GM19455 (cell line): ENCODE measurements at regions not wholly inside any gene's neighbourhood (a gene's known extent, or its start where the extent isn't known, plus 50 kb on each side); places are given as distances from the start of the nearest gene placed in this dataset.
A peak's percentile ranks its signal among the peaks of the same experiment; 100 is the strongest.

Experiments used
- ATAC-seq: cut with Tn5 transposase; IDR thresholded peaks from one replicate; pipeline ENCODE4 v1.9.1; 2021; ENCODE audit not compliant: unreplicated experiment

GRCh38 chr3:116848248-116848829 lies 138.8 kb downstream of the TUSC7 start:
- ATAC-seq = no peak

- ATAC-seq = no peak
Measured at GRCh38 chr3:116849261-116849688, 139.7 kb downstream of the TUSC7 start.

DNA sequence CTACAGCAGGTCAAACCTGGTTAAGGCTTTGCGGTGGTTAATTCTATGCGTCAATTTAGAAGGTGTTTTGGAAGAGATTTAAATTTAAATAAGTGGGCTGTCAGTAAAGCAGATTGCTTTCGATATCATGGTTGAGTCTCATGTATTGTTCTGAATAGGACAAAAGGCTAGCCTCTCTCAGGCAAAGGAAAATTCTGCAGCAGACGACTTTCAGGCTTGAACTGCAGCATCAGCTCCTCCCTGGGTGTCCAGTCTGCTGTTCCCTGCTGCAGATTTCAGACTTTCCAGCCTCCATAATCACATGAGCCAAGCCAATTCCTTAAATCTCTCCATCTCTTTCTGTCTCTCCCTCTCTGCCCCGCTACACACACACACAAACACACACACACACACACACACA lies 143.2 kb downstream of the TUSC7 start:
- ATAC-seq = no peak

- no peak for ATAC-seq
Measured at GRCh38 chr3:116863270-116863770, 153.7 kb downstream of the TUSC7 start.

DNA sequence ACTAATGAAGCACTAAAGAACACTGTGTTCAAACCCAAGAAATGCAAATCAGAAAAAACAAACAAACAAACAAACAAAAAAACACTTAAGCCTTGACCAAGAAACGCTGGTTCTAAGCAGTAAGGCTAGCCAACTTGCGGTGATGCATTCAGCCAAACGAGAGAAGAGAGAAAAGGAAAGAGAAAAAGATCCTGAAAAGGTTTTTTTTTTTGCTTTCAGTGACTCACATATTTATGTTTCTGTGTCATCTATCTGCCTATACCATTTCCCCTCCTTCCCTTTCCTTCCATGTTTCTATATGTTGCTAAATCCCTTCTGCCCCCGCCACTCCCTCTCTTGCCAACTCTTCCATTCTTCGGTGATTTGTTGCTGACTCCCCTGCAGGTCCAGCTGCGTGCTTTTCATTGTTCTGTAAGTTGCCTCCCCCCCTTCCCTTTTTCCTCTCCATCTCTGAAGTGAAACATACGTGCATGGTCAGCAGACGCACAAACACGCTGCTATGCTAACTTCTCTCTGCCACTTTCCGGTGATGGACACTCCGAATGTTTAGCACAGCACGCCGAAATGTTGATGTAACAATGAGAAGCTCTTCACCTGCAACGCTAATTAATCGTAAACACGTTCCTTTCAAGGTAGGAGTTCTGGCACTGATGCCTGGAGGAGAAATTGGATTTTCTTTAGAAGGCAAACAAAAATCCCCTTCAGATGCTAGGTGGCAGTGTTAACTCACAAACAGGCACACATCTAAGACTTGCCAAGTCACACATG lies 154.4 kb downstream of the TUSC7 start:
- ATAC-seq = peak; percentile 74

- no peak for ATAC-seq
Measured at GRCh38 chr3:116864590-116864927, 155.0 kb downstream of the TUSC7 start.

DNA sequence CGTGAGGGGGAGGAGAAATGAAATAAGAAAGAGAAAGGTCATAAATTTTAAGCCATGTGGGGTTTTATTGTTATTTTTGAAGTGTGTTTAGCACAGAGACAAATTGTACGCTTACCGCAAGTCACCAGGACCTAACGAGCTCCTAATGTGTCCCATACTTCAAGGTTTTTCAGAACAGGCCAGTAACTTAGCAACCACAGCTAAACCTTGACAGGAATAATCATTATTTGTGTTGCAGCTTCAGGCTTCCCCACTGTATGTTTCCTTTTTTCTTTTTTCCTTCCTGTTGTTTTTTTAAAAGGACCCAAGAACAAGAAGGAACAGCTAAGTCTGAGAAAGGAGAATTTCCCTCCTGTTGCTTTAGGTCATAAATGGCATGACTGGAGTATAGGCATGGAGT lies 160.8 kb downstream of the TUSC7 start:
- ATAC-seq = no peak

- ATAC-seq = no peak
Measured at GRCh38 chr3:116871905-116872304, 162.3 kb downstream of the TUSC7 start.

DNA sequence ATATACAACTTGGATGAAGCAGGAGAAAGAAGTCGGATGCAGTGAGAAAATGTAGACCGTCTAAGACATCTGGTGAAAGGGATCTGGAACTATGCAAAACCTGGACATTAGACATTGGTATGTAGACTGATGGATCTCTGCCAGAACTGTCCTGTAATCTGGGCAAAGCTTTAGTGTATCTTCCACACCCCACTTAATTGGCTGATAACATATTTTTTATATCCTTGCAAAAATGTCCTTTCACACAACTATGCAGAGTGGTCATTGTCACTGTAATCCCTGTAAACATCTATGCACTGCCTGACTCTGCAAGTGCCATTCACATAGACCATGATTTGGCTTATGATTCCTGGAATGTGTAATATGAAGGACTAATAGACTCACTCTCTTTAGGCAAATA lies 163.1 kb downstream of the TUSC7 start:
- ATAC-seq = no peak

DNA sequence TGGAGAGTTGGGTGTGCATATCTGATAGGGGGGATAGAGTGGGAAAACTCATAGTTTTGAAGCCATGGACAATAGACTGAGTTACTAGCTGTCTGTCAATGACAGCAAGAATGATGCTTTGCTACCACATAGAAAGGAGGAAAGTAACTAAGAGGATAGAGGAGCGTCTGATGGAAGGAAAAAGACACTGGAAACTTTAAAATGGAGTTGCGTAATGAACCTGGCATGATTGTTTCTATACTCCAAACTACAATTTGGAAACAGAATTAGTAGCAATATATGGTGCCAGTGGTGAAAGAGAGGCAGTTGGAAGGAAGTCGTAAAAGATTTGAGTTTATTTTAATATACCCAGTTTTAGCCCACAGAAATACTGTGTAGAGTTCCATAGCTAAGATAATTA lies 163.6 kb downstream of the TUSC7 start:
- ATAC-seq = no peak

- peak; percentile 64 for ATAC-seq
Measured at GRCh38 chr3:116877968-116878367, 168.4 kb downstream of the TUSC7 start.

GRCh38 chr3:116886202-116886893 lies 176.8 kb downstream of the TUSC7 start:
- peak; percentile 97 for ATAC-seq

DNA sequence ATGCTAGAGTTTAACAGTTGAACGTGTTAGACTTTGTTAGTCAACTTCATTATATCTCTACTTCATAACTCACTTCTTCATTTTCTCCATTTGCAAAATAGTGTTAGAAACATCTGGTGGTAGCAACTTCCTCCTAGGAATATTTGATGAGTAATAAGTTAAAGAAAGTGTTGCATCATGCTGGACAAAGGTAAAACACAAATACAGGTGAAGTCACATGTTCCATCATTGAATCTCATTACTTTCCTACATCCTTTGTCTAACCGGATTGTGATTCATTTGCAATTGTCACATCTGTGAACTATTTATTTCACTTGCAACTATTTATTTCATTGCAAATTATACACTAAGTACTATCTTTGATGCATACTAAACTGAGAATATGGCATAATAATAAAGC lies 186.5 kb downstream of the TUSC7 start:
- no peak for ATAC-seq

DNA sequence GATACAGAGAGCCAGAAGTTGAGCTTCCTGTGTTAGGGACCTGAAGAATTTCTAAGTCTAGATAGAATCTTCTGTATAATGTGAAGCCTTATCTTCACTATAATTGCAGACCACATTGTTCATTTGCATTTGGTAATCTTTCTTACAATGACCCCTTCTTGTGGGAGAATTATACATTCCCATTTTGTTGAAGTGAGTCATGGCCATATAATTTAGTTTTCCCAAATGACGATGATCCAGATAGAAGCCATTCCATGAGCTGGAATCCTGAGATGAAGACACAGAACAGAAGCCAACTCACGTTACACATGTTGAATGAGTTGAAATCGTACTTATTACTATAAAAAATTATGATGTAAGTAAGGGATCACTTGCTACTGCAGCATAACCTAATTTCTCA lies 187.8 kb downstream of the TUSC7 start:
- no peak for ATAC-seq

GRCh38 chr3:116899253-116899652 lies 189.7 kb downstream of the TUSC7 start:
- ATAC-seq = no peak

DNA sequence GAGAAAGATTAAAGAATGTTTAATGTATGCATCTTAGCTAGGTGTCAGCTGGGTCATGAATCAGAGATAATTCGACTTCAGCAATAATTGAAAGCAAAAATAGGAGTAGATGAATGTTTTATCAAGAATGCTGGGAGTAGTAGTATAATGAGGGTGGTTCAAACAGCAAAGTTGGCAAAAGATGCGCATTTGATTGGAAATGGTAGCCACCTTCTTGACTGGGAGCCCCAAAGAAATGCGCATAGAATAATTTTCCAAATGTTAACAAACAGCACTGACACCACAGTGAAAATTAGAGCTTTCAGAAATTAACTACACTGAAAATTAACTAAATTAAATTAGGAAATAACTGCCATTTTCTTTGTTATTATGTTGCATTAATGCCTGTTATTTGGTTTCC lies 195.8 kb downstream of the TUSC7 start:
- no peak for ATAC-seq

DNA sequence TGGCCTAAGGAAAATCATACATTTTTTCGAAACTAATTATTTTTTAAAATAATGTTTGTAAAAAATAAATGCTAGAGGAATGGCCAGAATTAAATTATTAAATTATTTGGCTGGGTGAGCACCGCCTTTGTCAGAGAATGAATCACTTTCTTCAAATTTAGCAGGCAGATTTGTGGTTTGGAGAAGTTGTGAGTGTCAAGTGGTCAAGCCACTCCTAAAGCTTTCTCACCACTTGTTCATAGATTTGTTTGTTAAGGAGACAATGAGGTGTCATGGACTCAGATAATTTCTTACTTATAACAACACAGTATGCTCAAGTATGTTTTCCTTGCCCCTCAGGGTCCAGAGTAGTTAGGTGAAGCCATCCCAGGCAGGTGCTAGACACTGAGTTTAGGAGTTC lies 196.2 kb downstream of the TUSC7 start:
- ATAC-seq = no peak

- ATAC-seq = no peak
Measured at GRCh38 chr3:116912116-116912515, 202.5 kb downstream of the TUSC7 start.

- ATAC-seq = no peak
Measured at GRCh38 chr3:116914004-116914403, 204.4 kb downstream of the TUSC7 start.

DNA sequence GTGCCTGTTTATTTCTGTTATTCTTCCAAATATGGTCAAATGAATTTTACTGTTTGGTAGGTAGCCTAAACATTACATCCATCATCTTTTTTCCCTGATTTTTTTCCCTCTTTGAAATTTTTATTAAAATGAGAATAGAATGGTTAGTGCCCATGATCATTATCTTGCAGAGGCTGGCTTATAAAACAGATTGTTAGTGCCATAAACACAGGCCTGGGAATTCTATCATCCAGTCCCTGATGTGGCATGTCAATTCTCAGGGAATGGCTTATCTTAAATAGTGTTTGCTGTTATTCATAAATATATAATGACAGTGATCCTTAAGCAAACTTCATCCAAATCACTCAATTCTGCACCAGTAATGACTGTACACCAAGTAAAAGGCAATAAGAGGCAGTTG lies 207.3 kb downstream of the TUSC7 start:
- ATAC-seq = no peak

GRCh38 chr3:116920826-116921610 lies 211.4 kb downstream of the TUSC7 start:
- ATAC-seq = no peak
